ENCODE measurements at regions not wholly inside any gene's neighbourhood (a gene's known extent, or its start where the extent isn't known, plus 50 kb on each side); places are given as distances from the start of the nearest gene placed in this dataset.

DNA sequence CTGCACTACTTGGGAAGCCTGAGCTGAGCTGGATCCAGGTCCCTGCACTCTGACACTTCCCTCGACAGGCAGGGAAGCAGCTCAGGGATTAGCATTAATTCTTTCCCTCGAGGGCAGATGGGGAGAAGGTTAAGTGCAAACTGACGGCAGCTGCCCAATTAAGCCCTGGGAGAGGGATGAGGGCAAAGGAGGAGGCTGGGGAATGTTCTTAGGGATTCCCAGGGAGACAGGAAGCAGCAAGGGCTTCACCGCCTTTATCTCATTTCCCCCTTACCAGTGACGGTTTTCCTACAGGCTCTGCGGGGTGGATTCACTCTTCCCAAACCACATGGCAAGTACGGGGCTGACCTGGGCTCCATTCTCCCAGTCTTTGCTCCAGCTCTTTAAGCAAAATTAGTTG is 519.0 kb upstream of the PROK2 start:
- DNase-seq (ENCODE audit: low spot score), result no peak

DNA sequence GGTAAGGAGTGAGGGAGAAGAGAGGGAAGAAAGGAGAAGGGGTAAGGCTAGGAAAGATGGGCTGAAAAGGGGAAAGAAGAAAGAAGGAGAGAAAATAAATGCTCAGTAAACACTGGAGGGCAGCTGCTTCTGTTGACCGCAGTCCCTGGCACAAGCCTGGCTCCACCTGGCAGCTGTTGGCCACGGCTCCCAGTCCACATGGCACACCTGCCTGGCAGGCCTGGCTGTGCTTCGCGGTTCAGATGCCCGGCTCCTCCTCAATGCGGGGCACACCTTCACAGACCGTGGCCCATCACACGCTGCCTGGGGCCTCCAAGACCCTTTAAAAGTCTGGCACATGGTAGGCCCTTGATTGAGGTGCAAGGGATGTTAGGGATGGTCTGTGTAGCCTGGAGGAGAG is 516.8 kb upstream of the PROK2 start:
- Histone ChIP-seq H3K36me3 (replicated peaks; ENCODE audit: insufficient read depth, low read depth) (no peaks in the 10 kb centered on the region), H3K9me3 (ENCODE audit: low read depth) (no peaks in the 10 kb centered on the region), H3K4me3 (no peak overlapping the region), H3K27ac (no peak overlapping the region), H4K20me1 (ENCODE audit: insufficient read depth, poor library complexity, severe bottlenecking) (no peaks in the 10 kb centered on the region), H3K9me2 (replicated peaks; ENCODE audit: insufficient read depth) (no peaks in the 10 kb centered on the region), H3K4me2 (no peak overlapping the region), H3K79me2 (no peaks in the 10 kb centered on the region), H2AFZ (no peak overlapping the region), H3K27me3 (no peaks in the 10 kb centered on the region), H3K4me1 (ENCODE audit: insufficient read depth) (no peaks in the 10 kb centered on the region)
- WGBS (ENCODE audit: low lambda C conversion rate, missing lambda C conversion rate), result 96% methylated on average over 8 of the region's 8 CpGs
- TF ChIP-seq EZH2phosphoT487 (IDR thresholded peaks at IDR 0.05; ENCODE audit: low read depth, severe bottlenecking, unreplicated experiment) (no peak), EZH2 (IDR thresholded peaks at IDR 0.05; ENCODE audit: borderline replicate concordance) (no peak)
- TF ChIP-seq, protein P1, sequence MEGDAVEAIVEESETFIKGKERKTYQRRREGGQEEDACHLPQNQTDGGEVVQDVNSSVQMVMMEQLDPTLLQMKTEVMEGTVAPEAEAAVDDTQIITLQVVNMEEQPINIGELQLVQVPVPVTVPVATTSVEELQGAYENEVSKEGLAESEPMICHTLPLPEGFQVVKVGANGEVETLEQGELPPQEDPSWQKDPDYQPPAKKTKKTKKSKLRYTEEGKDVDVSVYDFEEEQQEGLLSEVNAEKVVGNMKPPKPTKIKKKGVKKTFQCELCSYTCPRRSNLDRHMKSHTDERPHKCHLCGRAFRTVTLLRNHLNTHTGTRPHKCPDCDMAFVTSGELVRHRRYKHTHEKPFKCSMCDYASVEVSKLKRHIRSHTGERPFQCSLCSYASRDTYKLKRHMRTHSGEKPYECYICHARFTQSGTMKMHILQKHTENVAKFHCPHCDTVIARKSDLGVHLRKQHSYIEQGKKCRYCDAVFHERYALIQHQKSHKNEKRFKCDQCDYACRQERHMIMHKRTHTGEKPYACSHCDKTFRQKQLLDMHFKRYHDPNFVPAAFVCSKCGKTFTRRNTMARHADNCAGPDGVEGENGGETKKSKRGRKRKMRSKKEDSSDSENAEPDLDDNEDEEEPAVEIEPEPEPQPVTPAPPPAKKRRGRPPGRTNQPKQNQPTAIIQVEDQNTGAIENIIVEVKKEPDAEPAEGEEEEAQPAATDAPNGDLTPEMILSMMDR (IDR thresholded peaks at IDR 0.05; ENCODE audit: poor library complexity), result no peak
- no peak for DNase-seq (ENCODE audit: low spot score)

More for the DNA sequence above, 519.0 kb upstream of the PROK2 start:
- Histone ChIP-seq H3K9me2 (replicated peaks; ENCODE audit: insufficient read depth) (no peaks in the 10 kb centered on the region), H3K79me2 (no peaks in the 10 kb centered on the region), H3K27ac (no peak overlapping the region), H3K4me3 (no peak overlapping the region), H3K27me3 (no peaks in the 10 kb centered on the region), H3K36me3 (replicated peaks; ENCODE audit: insufficient read depth, low read depth) (no peaks in the 10 kb centered on the region), H3K9me3 (ENCODE audit: low read depth) (no peaks in the 10 kb centered on the region), H3K4me1 (ENCODE audit: insufficient read depth) (peaks cover 13% of the 10 kb centered on the region), H4K20me1 (ENCODE audit: insufficient read depth, poor library complexity, severe bottlenecking) (no peaks in the 10 kb centered on the region), H2AFZ (no peak overlapping the region), H3K4me2 (no peak overlapping the region)
- TF ChIP-seq, protein P1 (IDR thresholded peaks at IDR 0.05; ENCODE audit: poor library complexity), result no peak
- TF ChIP-seq EZH2phosphoT487 (IDR thresholded peaks at IDR 0.05; ENCODE audit: low read depth, severe bottlenecking, unreplicated experiment) (no peak), EZH2 (IDR thresholded peaks at IDR 0.05; ENCODE audit: borderline replicate concordance) (no peak)
- 18% methylated on average over 7 of the region's 7 CpGs for WGBS (ENCODE audit: low lambda C conversion rate, missing lambda C conversion rate)

DNA sequence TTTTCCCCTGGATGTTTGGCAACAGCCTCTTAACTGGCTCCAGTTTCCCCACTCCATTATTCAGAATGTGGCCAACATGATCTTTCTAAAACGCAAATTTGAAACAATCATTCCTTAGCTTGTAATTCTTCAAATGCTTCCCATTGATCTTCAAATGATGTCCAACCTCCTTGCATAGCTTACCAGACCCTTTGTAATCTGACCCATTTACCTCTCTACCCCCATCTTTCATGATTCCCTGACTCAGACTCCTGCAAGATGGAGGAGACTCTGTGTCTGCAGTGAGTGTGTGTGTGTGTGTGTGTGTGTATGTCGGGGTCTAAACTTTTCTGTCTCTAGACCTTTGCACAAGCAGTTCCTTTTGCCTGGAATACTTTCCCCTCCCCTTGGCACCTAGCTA is 515.7 kb upstream of the PROK2 start:
- Histone ChIP-seq H4K20me1 (ENCODE audit: insufficient read depth, poor library complexity, severe bottlenecking) (no peaks in the 10 kb centered on the region), H3K9me2 (replicated peaks; ENCODE audit: insufficient read depth) (no peaks in the 10 kb centered on the region), H3K27me3 (no peaks in the 10 kb centered on the region), H3K36me3 (replicated peaks; ENCODE audit: insufficient read depth, low read depth) (no peaks in the 10 kb centered on the region), H3K79me2 (no peaks in the 10 kb centered on the region), H3K4me2 (no peak overlapping the region), H3K4me1 (ENCODE audit: insufficient read depth) (no peaks in the 10 kb centered on the region), H3K4me3 (no peak overlapping the region), H2AFZ (no peak overlapping the region), H3K27ac (no peak overlapping the region), H3K9me3 (ENCODE audit: low read depth) (no peaks in the 10 kb centered on the region)
- no peak for DNase-seq (ENCODE audit: low spot score)
- WGBS (ENCODE audit: low lambda C conversion rate, missing lambda C conversion rate), result 65% methylated on average over 2 of the region's 2 CpGs
- TF ChIP-seq, protein P1 (IDR thresholded peaks at IDR 0.05; ENCODE audit: poor library complexity), result no peak
- TF ChIP-seq EZH2 (IDR thresholded peaks at IDR 0.05; ENCODE audit: borderline replicate concordance) (no peak), EZH2phosphoT487 (IDR thresholded peaks at IDR 0.05; ENCODE audit: low read depth, severe bottlenecking, unreplicated experiment) (no peak)

DNA sequence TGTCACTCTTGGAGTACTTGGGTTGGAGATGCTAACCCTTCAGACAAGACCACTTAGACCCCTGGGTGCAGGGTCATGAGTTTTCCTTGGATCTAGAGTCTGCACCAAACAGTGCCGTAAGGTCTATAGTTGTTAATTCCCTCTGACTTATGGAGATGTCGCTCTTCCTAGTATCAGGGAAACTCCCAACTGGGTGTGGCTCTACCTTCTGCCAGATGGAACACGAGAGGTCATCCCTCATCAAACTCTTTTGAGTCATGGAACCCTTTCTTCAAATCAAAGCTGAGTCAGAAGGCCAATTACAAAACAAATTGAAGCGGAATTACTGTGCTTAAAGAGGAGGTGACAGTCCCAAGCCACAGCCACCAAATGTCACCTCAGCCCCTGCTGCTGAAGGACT is 514.9 kb upstream of the PROK2 start:
- H3K9me3 ChIP-seq (ENCODE audit: low read depth), result no peaks in the 10 kb centered on the region
- H3K27me3 ChIP-seq, result no peaks in the 10 kb centered on the region
- TF ChIP-seq, protein P1 (IDR thresholded peaks at IDR 0.05; ENCODE audit: poor library complexity), result no peak
- TF ChIP-seq EZH2 (IDR thresholded peaks at IDR 0.05; ENCODE audit: borderline replicate concordance), result no peak
- no peak for TF ChIP-seq EZH2phosphoT487 (IDR thresholded peaks at IDR 0.05; ENCODE audit: low read depth, severe bottlenecking, unreplicated experiment)
- no peaks in the 10 kb centered on the region for H3K9me2 ChIP-seq (replicated peaks; ENCODE audit: insufficient read depth)
- no peak overlapping the region for H3K27ac ChIP-seq
- no peak for DNase-seq (ENCODE audit: low spot score)
- no peak overlapping the region for H3K4me2 ChIP-seq
- no peak overlapping the region for H3K4me3 ChIP-seq
- H3K79me2 ChIP-seq, result no peaks in the 10 kb centered on the region
- H4K20me1 ChIP-seq (ENCODE audit: insufficient read depth, poor library complexity, severe bottlenecking), result no peaks in the 10 kb centered on the region
- no peaks in the 10 kb centered on the region for H3K4me1 ChIP-seq (ENCODE audit: insufficient read depth)
- H3K36me3 ChIP-seq (replicated peaks; ENCODE audit: insufficient read depth, low read depth), result no peaks in the 10 kb centered on the region
- WGBS (ENCODE audit: low lambda C conversion rate, missing lambda C conversion rate), result 98% methylated on average over 4 of the region's 4 CpGs
- no peak overlapping the region for H2AFZ ChIP-seq

Data from hepatocyte (in vitro differentiated cells).